K562 (cell line): ENCODE measurements at regions not wholly inside any gene's neighbourhood (a gene's known extent, or its start where the extent isn't known, plus 50 kb on each side); places are given as distances from the start of the nearest gene placed in this dataset.

ENCODE experiments used
- ATAC-seq: fragments of 200-7000 bp; cut with Tn5 transposase; 3 replicates; pipeline ENCODE4 v1.9.1; 2020; ENCODE audit warnings: moderate library complexity
- BruUV-seq: library from RNA; stranded (reverse); fragments of 400-500 nt; replicated peaks from 2 replicates; lab custom pipeline; 2021; lab: Mats Ljungman, UMichigan
- CTCF ChIA-PET: fragments of 300-600 bp; formaldehyde crosslinking; extraction: SDS; loops from one replicate; lab custom pipeline; 2021; ENCODE audit warnings: low intra/inter-chr PET ratio; lab: Yijun Ruan, JAX
- POLR2A ChIA-PET: fragments of 300-600, 350-650 bp; sonication (Branson Sonifier 250); formaldehyde crosslinking; extraction: SDS; loops from one replicate; lab custom pipeline; 2021; ENCODE audit warnings: antibody characterized with exemption, inconsistent platforms; lab: Yijun Ruan, JAX
- DNase-seq, 4 experiments: peaks; one replicate each; pipeline versions ENCODE4 v3.0.0 to v3.0.0-alpha.2; 2011 to 2018; ENCODE audit warnings: low spot score in 3 of 4, mixed read lengths in 3 of 4; ENCODE audit errors: extremely low read depth in 1 of 4
- FAIRE-seq: peaks from 2 replicates; lab custom pipeline; 2011; peaks lifted over from hg19 to GRCh38; lab: Jason Lieb, UNC
- H2AFZ ChIP-seq: 2 replicates; pipeline ENCODE4 v1.6.0; 2011; ENCODE audit warnings: low read depth, low read length, control low read depth, inconsistent platforms
- H3K27ac ChIP-seq: fragments of 200-600 bp; 3 replicates; pipeline ENCODE4 v1.8.0; 2011; ENCODE audit warnings: low read depth, mild to moderate bottlenecking, control low read depth, inconsistent platforms, low read length, moderate library complexity, mixed read lengths; ENCODE audit errors: extremely low read depth
- H3K27me3 ChIP-seq, 2 experiments: fragments of 300-600 bp in 1 of 2; 2 replicates in 1 of 2; 3 replicates in 1 of 2; pipeline versions ENCODE4 v1.6.0 to v1.8.0; 2011; ENCODE audit warnings: inconsistent platforms in 2 of 2, low read length in 2 of 2, mild to moderate bottlenecking in 1 of 2, mixed read lengths in 1 of 2, moderate library complexity in 1 of 2; ENCODE audit not compliant: control insufficient read depth in 2 of 2, insufficient read depth in 2 of 2
- H3K36me3 ChIP-seq: fragments of 300-600 bp; 3 replicates; pipeline ENCODE4 v1.8.0; 2011; ENCODE audit warnings: mild to moderate bottlenecking, low read length, inconsistent platforms; ENCODE audit not compliant: control insufficient read depth, insufficient read depth
- H3K4me1 ChIP-seq, 2 experiments: fragments of 200-600 bp in 1 of 2; replicated peaks in 1 of 2; 2 replicates in 1 of 2; 3 replicates in 1 of 2; pipeline versions ENCODE4 v1.5.1 to v1.8.0; 2011; ENCODE audit warnings: inconsistent platforms in 2 of 2, low read length in 2 of 2, mild to moderate bottlenecking in 1 of 2, mixed read lengths in 1 of 2, moderate library complexity in 1 of 2; ENCODE audit not compliant: control insufficient read depth in 2 of 2, insufficient read depth in 2 of 2
- H3K4me2 ChIP-seq: 2 replicates; pipeline ENCODE4 v1.6.1; 2011; ENCODE audit warnings: low read length, control low read depth, inconsistent platforms, mixed read lengths; ENCODE audit not compliant: insufficient read depth
- H3K4me3 ChIP-seq: fragments of 200-600 bp; sonication (generic), shearing (Covaris generic); 2 replicates; pipeline ENCODE4 v1.5.1; 2016; ENCODE audit warnings: control low read depth, inconsistent platforms
- H3K79me2 ChIP-seq: fragments of 200-600 bp; 3 replicates; pipeline ENCODE4 v1.8.0; 2011; ENCODE audit warnings: low read length, inconsistent platforms; ENCODE audit not compliant: control insufficient read depth, insufficient read depth
- H3K9ac ChIP-seq, 2 experiments: 2 replicates each; pipeline versions ENCODE4 v1.6.0 to v1.6.1; 2011; ENCODE audit warnings: low read depth in 2 of 2, low read length in 2 of 2, control low read depth in 1 of 2, inconsistent platforms in 1 of 2, mild to moderate bottlenecking in 1 of 2, mixed read lengths in 1 of 2; ENCODE audit not compliant: insufficient read depth in 1 of 2
- H3K9me1 ChIP-seq: one replicate; pipeline ENCODE4 v1.6.0; 2011; ENCODE audit warnings: inconsistent platforms, mild to moderate bottlenecking, low read length, moderate library complexity; ENCODE audit not compliant: control insufficient read depth, insufficient read depth
- H3K9me3 ChIP-seq: replicated peaks from 2 replicates; pipeline ENCODE4 v1.5.1; 2011; ENCODE audit warnings: low read depth, low read length, inconsistent platforms; ENCODE audit not compliant: control insufficient read depth, insufficient read depth
- H4K20me1 ChIP-seq: replicated peaks from 2 replicates; pipeline ENCODE4 v1.6.1; 2011; ENCODE audit warnings: low read length, inconsistent platforms, mixed read lengths; ENCODE audit not compliant: control insufficient read depth, insufficient read depth
- BRD9 ChIP-seq: fragments of 450-650 bp; IDR thresholded peaks from 2 replicates; pipeline ENCODE4 v1.6.1; 2018; ENCODE audit warnings: low read depth; ENCODE audit not compliant: partially characterized antibody
- CHCHD3 ChIP-seq: fragments of 250-450 bp; sonication (Bioruptor Pico); IDR thresholded peaks from 2 replicates; pipeline ENCODE4 v2.1.2; 2022; ENCODE audit warnings: mild to moderate bottlenecking
- KDM1A ChIP-seq, 2 experiments: fragments of 450-650 bp; IDR thresholded peaks; 2 replicates each; pipeline ENCODE4 v1.6.1; 2016; ENCODE audit warnings: mild to moderate bottlenecking in 2 of 2
- NR0B1 ChIP-seq: fragments of 450-650 bp; IDR thresholded peaks from one replicate; pipeline ENCODE4 v1.6.1; 2018; ENCODE audit warnings: mild to moderate bottlenecking, moderate library complexity; ENCODE audit not compliant: partially characterized antibody
- RB1 ChIP-seq: fragments of 450-650 bp; IDR thresholded peaks from 2 replicates; pipeline ENCODE4 v1.6.1; 2017; ENCODE audit warnings: low read depth, mild to moderate bottlenecking
- RNF219 ChIP-seq: fragments of 250-450 bp; sonication (Bioruptor Pico); IDR thresholded peaks from 2 replicates; pipeline ENCODE4 v1.5.0; 2022; ENCODE audit warnings: mild to moderate bottlenecking
- STAT5A ChIP-seq: IDR thresholded peaks from 2 replicates; pipeline ENCODE4 v1.6.1; 2012; ENCODE audit warnings: low read length, inconsistent platforms, borderline replicate concordance
- ZEB2 ChIP-seq: fragments of 450-650 bp; IDR thresholded peaks from 2 replicates; pipeline ENCODE4 v1.6.1; 2016
- ZNF133 ChIP-seq: fragments of 250-450 bp; sonication (Bioruptor Pico); IDR thresholded peaks from 2 replicates; pipeline ENCODE4 v1.4.0; 2020; ENCODE audit warnings: mild to moderate bottlenecking
- ZNF165 ChIP-seq: fragments of 250-450 bp; sonication (Bioruptor Pico); IDR thresholded peaks from 2 replicates; pipeline ENCODE4 v1.4.0; 2020; ENCODE audit warnings: borderline replicate concordance
- WGBS: fragments of 100-300 bp; shearing (Covaris generic); methylation state at CpG from one replicate; pipeline ENCODE4 v1.1.6; 2016; ENCODE audit warnings: low coverage, mixed read lengths; ENCODE audit not compliant: insufficient coverage; ENCODE audit errors: missing lambda C conversion rate; 5-methylcytosine and 5-hydroxymethylcytosine counted together
- in situ Hi-C: fragments of 300-500 bp; cut with MboI; formaldehyde crosslinking; loops from 4 replicates; pipeline ENCODE4 v1.15.0; 2018; ENCODE audit warnings: inconsistent platforms, mixed read lengths
- intact Hi-C: fragments of 100-400 bp; cut with micrococcal nuclease; formaldehyde crosslinking; loops from 2 replicates; pipeline ENCODE4 v1.14.2; 2022
- TF ChIP-seq, protein P1 (sequence below): IDR thresholded peaks from 2 replicates; pipeline ENCODE4 v1.6.1; 2011; ENCODE audit not compliant: insufficient read length; ENCODE audit errors: extremely low read depth

DNA sequence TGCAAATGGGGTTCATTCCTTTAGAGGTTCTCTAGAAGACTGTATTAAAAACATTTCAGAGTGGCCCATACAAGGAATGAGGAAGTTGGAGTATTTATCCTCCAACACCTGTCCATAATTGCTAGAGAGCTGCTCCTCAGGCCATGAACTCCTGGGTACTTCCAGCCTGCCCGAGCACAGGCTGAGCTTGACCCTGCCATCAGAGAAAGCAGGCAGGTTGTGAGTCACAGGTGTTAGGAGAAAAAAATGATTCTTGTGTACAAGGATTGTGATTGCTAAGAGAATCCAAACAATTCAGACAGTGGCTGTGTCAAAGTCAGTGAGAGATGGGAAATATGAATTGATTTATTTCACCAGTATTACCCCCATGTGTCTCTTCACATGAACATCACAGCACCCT, 156.8 kb upstream of the GADL1 start (continued):
- TF ChIP-seq RNF219 (CRISPR knock-in tag): no peak
- TF ChIP-seq, protein P1, sequence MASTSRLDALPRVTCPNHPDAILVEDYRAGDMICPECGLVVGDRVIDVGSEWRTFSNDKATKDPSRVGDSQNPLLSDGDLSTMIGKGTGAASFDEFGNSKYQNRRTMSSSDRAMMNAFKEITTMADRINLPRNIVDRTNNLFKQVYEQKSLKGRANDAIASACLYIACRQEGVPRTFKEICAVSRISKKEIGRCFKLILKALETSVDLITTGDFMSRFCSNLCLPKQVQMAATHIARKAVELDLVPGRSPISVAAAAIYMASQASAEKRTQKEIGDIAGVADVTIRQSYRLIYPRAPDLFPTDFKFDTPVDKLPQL: no peak
- TF ChIP-seq KDM1A (IDR thresholded peaks at IDR 0.05): no peak
- TF ChIP-seq ZNF165 (CRISPR knock-in tag): no peak
- TF ChIP-seq STAT5A: no peak
- no peak for TF ChIP-seq BRD9

DNA sequence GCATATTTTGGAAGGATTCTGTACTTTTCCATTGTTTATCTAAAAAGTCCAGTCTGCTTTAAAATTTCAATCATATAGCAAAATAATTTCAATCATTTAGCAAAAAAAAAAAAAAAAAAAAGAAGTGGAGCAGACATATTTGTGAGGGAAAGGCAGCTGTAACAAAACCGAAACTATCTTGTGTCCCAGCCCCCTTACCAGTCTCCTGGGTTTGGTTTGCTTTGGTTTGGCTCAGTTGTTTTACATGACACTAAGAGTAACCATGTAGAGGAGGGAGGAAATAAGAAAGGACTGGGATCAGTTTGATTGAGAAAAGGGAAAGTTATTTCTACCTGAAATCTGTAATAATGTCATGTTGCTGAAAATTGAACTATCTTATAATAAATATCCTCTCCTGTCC, 158.8 kb upstream of the GADL1 start:
- H3K27me3 ChIP-seq: no peaks in the 10 kb centered on the region
- FAIRE-seq (no peak), ATAC-seq (no peak), DNase-seq (no peak)
- no TSS peak for BruUV-seq
- no peak overlapping the region for H3K27ac ChIP-seq
- no peak for TF ChIP-seq CHCHD3 (CRISPR knock-in tag)
- TF ChIP-seq ZNF133 (CRISPR knock-in tag): no peak
- no peak for TF ChIP-seq RB1
- no peak for TF ChIP-seq NR0B1
- no peak for TF ChIP-seq ZEB2
- in situ Hi-C loops (no loop called here), intact Hi-C loops (no loop called here)
- no peaks in the 10 kb centered on the region for H3K79me2 ChIP-seq
- ChIA-PET POLR2A (no interaction called here), CTCF (no interaction called here)
- no peaks in the 10 kb centered on the region for H3K4me1 ChIP-seq
- no peaks in the 10 kb centered on the region for H3K36me3 ChIP-seq
- no peak overlapping the region for H3K9ac ChIP-seq
- WGBS: 20% methylated on average over 1 of the region's 1 CpG
- H2AFZ ChIP-seq: no peak overlapping the region
- no peak overlapping the region for H3K4me2 ChIP-seq
- H4K20me1 ChIP-seq: no peaks in the 10 kb centered on the region
- H3K9me3 ChIP-seq: no peaks in the 10 kb centered on the region
- no peak overlapping the region for H3K4me3 ChIP-seq
- H3K9me1 ChIP-seq: no peaks in the 10 kb centered on the region
